H1 (cell line): ENCODE measurements at regions not wholly inside any gene's neighbourhood (a gene's known extent, or its start where the extent isn't known, plus 50 kb on each side); places are given as distances from the start of the nearest gene placed in this dataset.

Experiments
- CTCF ChIP-seq, 3 experiments: IDR thresholded peaks; 1 replicate in 2 of 3; 2 replicates in 1 of 3; pipeline versions ENCODE4 v1.5.1 to v1.6.1; 2011; ENCODE audit warnings: low read length in 3 of 3, mild to moderate bottlenecking in 3 of 3, inconsistent platforms in 2 of 3, low read depth in 1 of 3, moderate library complexity in 1 of 3; ENCODE audit not compliant: insufficient read depth in 1 of 3; ENCODE audit errors: control extremely low read depth in 1 of 3
- EZH2 ChIP-seq: fragments of 200-600 bp; sonication (generic); IDR thresholded peaks from 2 replicates; pipeline ENCODE4 v1.7.1; 2012; ENCODE audit warnings: low read depth, mild to moderate bottlenecking, moderate library complexity, low read length, inconsistent platforms; ENCODE audit not compliant: severe bottlenecking
- FOSL1 ChIP-seq: IDR thresholded peaks from 2 replicates; pipeline ENCODE4 v1.6.1; 2011; ENCODE audit warnings: mild to moderate bottlenecking, low read depth, low read length, moderate library complexity; ENCODE audit not compliant: insufficient read depth
- MAFK ChIP-seq: IDR thresholded peaks from 2 replicates; pipeline ENCODE4 v1.6.1; 2012; ENCODE audit warnings: low read depth, mild to moderate bottlenecking, improper control_type of control experiment, low read length
- POLR2A ChIP-seq, 2 experiments: IDR thresholded peaks; 1 replicate in 1 of 2; 2 replicates in 1 of 2; pipeline ENCODE4 v1.6.1; 2011; ENCODE audit warnings: low read depth in 2 of 2, low read length in 2 of 2, mild to moderate bottlenecking in 2 of 2; ENCODE audit errors: control extremely low read depth in 1 of 2
- POLR2AphosphoS5 ChIP-seq: IDR thresholded peaks from 2 replicates; pipeline ENCODE4 v1.6.1; 2011; ENCODE audit warnings: low read depth, low read length
- SP1 ChIP-seq: IDR thresholded peaks from 2 replicates; pipeline ENCODE4 v1.6.1; 2011; ENCODE audit warnings: low read depth, low read length
- TAF1 ChIP-seq: IDR thresholded peaks from 2 replicates; pipeline ENCODE4 v1.6.1; 2011; ENCODE audit warnings: mild to moderate bottlenecking, low read depth, low read length
- TCF12 ChIP-seq: IDR thresholded peaks from 2 replicates; pipeline ENCODE4 v1.6.1; 2011; ENCODE audit warnings: low read depth, mild to moderate bottlenecking, low read length

GRCh38 chr3:182741214-182741613, 52.1 kb upstream of the ATP11B start:
- no peak for TF ChIP-seq SP1
- no peak for TF ChIP-seq MAFK
- no peak for TF ChIP-seq CTCF (IDR thresholded peaks at IDR 0.05; ENCODE audit: control extremely low read depth in 1 of 3, insufficient read depth in 1 of 3, low read depth in 1 of 3, low read length in 3 of 3)
- TF ChIP-seq TAF1 = no peak
- TF ChIP-seq EZH2 = no peak
- no peak for TF ChIP-seq TCF12
- TF ChIP-seq POLR2A (IDR thresholded peaks at IDR 0.05; ENCODE audit: control extremely low read depth in 1 of 2, low read depth in 2 of 2, low read length in 2 of 2) = no peak
- TF ChIP-seq POLR2AphosphoS5 = no peak
- TF ChIP-seq FOSL1 = no peak
